Neural progenitor cell (in vitro differentiated cells): ENCODE measurements at regions not wholly inside any gene's neighbourhood (a gene's known extent, or its start where the extent isn't known, plus 50 kb on each side); places are given as distances from the start of the nearest gene placed in this dataset.

Experiments
- DNase-seq: peaks from one replicate; pipeline ENCODE4 v3.0.0-alpha.2; 2016; ENCODE audit warnings: low spot score
- H2AFZ ChIP-seq: fragments of 200-600 bp; sonication (generic); replicated peaks from 2 replicates; pipeline ENCODE4 v1.6.1; 2016; ENCODE audit warnings: antibody characterized with exemption
- H3F3A ChIP-seq: fragments of 200-600 bp; sonication (generic); 2 replicates; pipeline ENCODE4 v1.6.1; 2016; ENCODE audit warnings: antibody characterized with exemption, low read depth
- H3K27ac ChIP-seq: fragments of 200-600 bp; sonication (generic); 2 replicates; pipeline ENCODE4 v1.5.1; 2016; ENCODE audit warnings: mild to moderate bottlenecking
- H3K27me3 ChIP-seq: fragments of 200-600 bp; sonication (generic); 2 replicates; pipeline ENCODE4 v1.6.1; 2016; ENCODE audit warnings: mild to moderate bottlenecking, moderate library complexity
- H3K36me3 ChIP-seq: fragments of 200-600 bp; sonication (generic); 2 replicates; pipeline ENCODE4 v1.5.1; 2016
- H3K4me1 ChIP-seq: fragments of 200-600 bp; sonication (generic); 2 replicates; pipeline ENCODE4 v1.6.1; 2016; ENCODE audit warnings: mixed run types
- H3K4me2 ChIP-seq: fragments of 200-600 bp; sonication (generic); 2 replicates; pipeline ENCODE4 v1.6.1; 2016
- H3K4me3 ChIP-seq: fragments of 200-600 bp; sonication (generic); 2 replicates; pipeline ENCODE4 v1.5.1; 2016
- H3K79me2 ChIP-seq: fragments of 200-600 bp; sonication (generic); 2 replicates; pipeline ENCODE4 v1.6.1; 2016; ENCODE audit warnings: low read depth
- H3K9ac ChIP-seq: fragments of 200-600 bp; sonication (generic); 2 replicates; pipeline ENCODE4 v1.6.1; 2016
- H3K9me3 ChIP-seq: fragments of 200-600 bp; sonication (generic); 2 replicates; pipeline ENCODE4 v1.5.1; 2016; ENCODE audit warnings: low read depth
- H4K20me1 ChIP-seq: fragments of 200-600 bp; sonication (generic); 2 replicates; pipeline ENCODE4 v1.6.1; 2016; ENCODE audit warnings: low read depth
- H3K27ac Mint-ChIP-seq: 3 replicates; pipeline ENCODE4 v1.8.0; 2021; ENCODE audit warnings: mixed read lengths
- H3K27me3 Mint-ChIP-seq: 2 replicates; pipeline ENCODE4 v1.8.0; 2022; ENCODE audit warnings: low read depth, mild to moderate bottlenecking, inconsistent platforms, moderate library complexity, mixed read lengths; ENCODE audit not compliant: insufficient read depth
- H3K36me3 Mint-ChIP-seq: 3 replicates; pipeline ENCODE4 v1.8.0; 2021; ENCODE audit warnings: mixed read lengths
- H3K4me1 Mint-ChIP-seq: 3 replicates; pipeline ENCODE4 v1.8.0; 2021; ENCODE audit warnings: mixed read lengths
- H3K4me3 Mint-ChIP-seq: 3 replicates; pipeline ENCODE4 v1.8.0; 2021; ENCODE audit warnings: mild to moderate bottlenecking, moderate library complexity, mixed read lengths
- H3K9me3 Mint-ChIP-seq: 3 replicates; pipeline ENCODE4 v1.8.0; 2020; ENCODE audit warnings: mixed read lengths
- EZH2 ChIP-seq: fragments of 200-600 bp; sonication (generic); IDR thresholded peaks from 2 replicates; pipeline ENCODE4 v1.6.1; 2017; ENCODE audit warnings: antibody characterized with exemption, mild to moderate bottlenecking, moderate library complexity
- EZH2phosphoT487 ChIP-seq: fragments of 200-600 bp; sonication (generic); IDR thresholded peaks from 2 replicates; pipeline ENCODE4 v1.6.1; 2017; ENCODE audit warnings: antibody characterized with exemption
- TF ChIP-seq, protein P1 (sequence below): fragments of 200-600 bp; sonication (generic); IDR thresholded peaks from 2 replicates; pipeline ENCODE4 v1.5.1; 2017; ENCODE audit warnings: antibody characterized with exemption, mild to moderate bottlenecking

DNA sequence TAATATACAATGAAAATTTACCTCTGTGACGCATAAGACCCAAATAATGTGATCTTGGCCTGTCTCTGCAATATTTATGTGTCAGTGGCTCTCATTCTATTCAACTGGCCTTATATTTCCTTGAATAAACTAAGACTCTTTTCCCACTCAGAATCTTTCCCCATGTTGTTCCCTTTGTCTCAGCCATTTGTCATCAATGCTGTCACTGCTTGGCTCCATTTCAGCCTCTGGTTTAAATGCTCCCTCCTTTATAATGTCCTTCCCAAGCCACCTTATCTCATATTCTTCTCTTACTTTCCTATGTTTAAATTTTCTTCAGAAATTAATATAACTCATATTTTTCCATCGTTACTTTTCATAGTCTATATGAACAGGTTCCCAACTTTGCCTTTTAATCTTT lies 158.3 kb upstream of the DTNA start:
- H3K9me3 ChIP-seq = no peaks in the 10 kb centered on the region
- no peak overlapping the region for H3K4me3 ChIP-seq
- H2AFZ ChIP-seq = no peak overlapping the region
- H3K27me3 ChIP-seq = no peaks in the 10 kb centered on the region
- H3K27me3 Mint-ChIP-seq = no peaks in the 10 kb centered on the region
- H3K4me1 Mint-ChIP-seq = peaks cover 10% of the 10 kb centered on the region
- H3K27ac Mint-ChIP-seq = no peak overlapping the region
- H3K9ac ChIP-seq = no peak overlapping the region
- no peaks in the 10 kb centered on the region for H3K36me3 Mint-ChIP-seq
- H4K20me1 ChIP-seq = no peaks in the 10 kb centered on the region
- TF ChIP-seq EZH2 = no peak
- TF ChIP-seq, protein P1, sequence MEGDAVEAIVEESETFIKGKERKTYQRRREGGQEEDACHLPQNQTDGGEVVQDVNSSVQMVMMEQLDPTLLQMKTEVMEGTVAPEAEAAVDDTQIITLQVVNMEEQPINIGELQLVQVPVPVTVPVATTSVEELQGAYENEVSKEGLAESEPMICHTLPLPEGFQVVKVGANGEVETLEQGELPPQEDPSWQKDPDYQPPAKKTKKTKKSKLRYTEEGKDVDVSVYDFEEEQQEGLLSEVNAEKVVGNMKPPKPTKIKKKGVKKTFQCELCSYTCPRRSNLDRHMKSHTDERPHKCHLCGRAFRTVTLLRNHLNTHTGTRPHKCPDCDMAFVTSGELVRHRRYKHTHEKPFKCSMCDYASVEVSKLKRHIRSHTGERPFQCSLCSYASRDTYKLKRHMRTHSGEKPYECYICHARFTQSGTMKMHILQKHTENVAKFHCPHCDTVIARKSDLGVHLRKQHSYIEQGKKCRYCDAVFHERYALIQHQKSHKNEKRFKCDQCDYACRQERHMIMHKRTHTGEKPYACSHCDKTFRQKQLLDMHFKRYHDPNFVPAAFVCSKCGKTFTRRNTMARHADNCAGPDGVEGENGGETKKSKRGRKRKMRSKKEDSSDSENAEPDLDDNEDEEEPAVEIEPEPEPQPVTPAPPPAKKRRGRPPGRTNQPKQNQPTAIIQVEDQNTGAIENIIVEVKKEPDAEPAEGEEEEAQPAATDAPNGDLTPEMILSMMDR = no peak
- TF ChIP-seq EZH2phosphoT487 = no peak
- H3K9me3 Mint-ChIP-seq = no peaks in the 10 kb centered on the region
- H3K27ac ChIP-seq = no peak overlapping the region
- no peak overlapping the region for H3K4me2 ChIP-seq
- no peak for DNase-seq
- H3K4me3 Mint-ChIP-seq = no peak overlapping the region
- peaks cover 14% of the 10 kb centered on the region for H3K4me1 ChIP-seq
- no peaks in the 10 kb centered on the region for H3K79me2 ChIP-seq
- H3F3A ChIP-seq = no peaks in the 10 kb centered on the region
- no peaks in the 10 kb centered on the region for H3K36me3 ChIP-seq

DNA sequence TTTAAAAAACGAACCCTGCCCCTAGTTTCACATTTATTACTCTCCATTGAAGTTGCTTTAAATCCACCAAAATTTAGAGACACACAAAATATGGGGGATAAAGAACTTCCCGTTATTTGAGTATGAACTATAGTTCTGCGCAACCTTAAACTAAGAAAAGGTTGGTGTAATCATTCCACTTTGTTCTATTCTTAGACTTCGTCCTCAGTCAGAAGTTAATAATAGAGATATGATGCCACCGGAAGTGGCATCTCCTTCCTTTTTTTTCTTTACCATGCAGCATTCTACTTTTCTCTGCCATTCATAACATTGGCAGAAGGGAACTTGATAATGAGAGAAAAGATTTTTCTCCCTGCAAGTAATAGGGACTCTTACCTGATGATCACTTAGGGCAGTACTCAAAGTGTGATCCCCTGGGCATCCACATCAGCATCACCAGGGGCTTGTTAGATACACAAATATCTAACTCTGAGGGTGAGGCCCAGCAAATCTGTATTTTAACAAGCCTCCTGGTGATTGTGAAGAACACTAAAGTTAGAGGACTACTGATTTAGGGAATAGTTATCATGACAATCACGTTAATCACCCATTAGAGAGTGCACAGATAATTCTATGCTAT lies 147.7 kb upstream of the DTNA start:
- no peaks in the 10 kb centered on the region for H3K79me2 ChIP-seq
- H3K27me3 ChIP-seq = no peaks in the 10 kb centered on the region
- H3K36me3 Mint-ChIP-seq = no peaks in the 10 kb centered on the region
- no peak overlapping the region for H3K4me3 ChIP-seq
- TF ChIP-seq EZH2phosphoT487 (no peak), EZH2 (no peak)
- TF ChIP-seq, protein P1 = no peak
- no peaks in the 10 kb centered on the region for H3K27me3 Mint-ChIP-seq
- H3K4me1 ChIP-seq = no peaks in the 10 kb centered on the region
- H3K9me3 Mint-ChIP-seq = no peaks in the 10 kb centered on the region
- no peaks in the 10 kb centered on the region for H3K9me3 ChIP-seq
- H3K4me3 Mint-ChIP-seq = no peak overlapping the region
- H3K4me2 ChIP-seq = no peak overlapping the region
- no peaks in the 10 kb centered on the region for H3K36me3 ChIP-seq
- no peaks in the 10 kb centered on the region for H4K20me1 ChIP-seq
- no peak for DNase-seq
- H2AFZ ChIP-seq = no peak overlapping the region
- H3K27ac Mint-ChIP-seq = no peak overlapping the region
- no peak overlapping the region for H3K27ac ChIP-seq
- peaks cover 12% of the 10 kb centered on the region for H3K4me1 Mint-ChIP-seq
- no peaks in the 10 kb centered on the region for H3F3A ChIP-seq
- H3K9ac ChIP-seq = no peak overlapping the region

- TF ChIP-seq EZH2phosphoT487 = no peak
- no peak for TF ChIP-seq EZH2
- TF ChIP-seq, protein P1 = no peak
- Mint-ChIP-seq H3K4me1 (peaks cover 12% of the 10 kb centered on the region), H3K4me3 (no peak overlapping the region), H3K27ac (no peak overlapping the region), H3K27me3 (no peaks in the 10 kb centered on the region), H3K9me3 (no peaks in the 10 kb centered on the region), H3K36me3 (no peaks in the 10 kb centered on the region)
- H3F3A ChIP-seq = no peaks in the 10 kb centered on the region
- H3K4me3 ChIP-seq = no peak overlapping the region
- H3K36me3 ChIP-seq = no peaks in the 10 kb centered on the region
- H3K9ac ChIP-seq = no peak overlapping the region
- no peaks in the 10 kb centered on the region for H3K27me3 ChIP-seq
- no peak overlapping the region for H3K4me2 ChIP-seq
- H3K4me1 ChIP-seq = no peaks in the 10 kb centered on the region
- no peaks in the 10 kb centered on the region for H3K79me2 ChIP-seq
- DNase-seq = no peak
- no peak overlapping the region for H2AFZ ChIP-seq
- H3K27ac ChIP-seq = no peak overlapping the region
- H3K9me3 ChIP-seq = no peaks in the 10 kb centered on the region
- H4K20me1 ChIP-seq = no peaks in the 10 kb centered on the region
Measured at GRCh38 chr18:34567857-34568256, 142.2 kb upstream of the DTNA start.
